HEK293 (cell line): ENCODE measurements at regions not wholly inside any gene's neighbourhood (a gene's known extent, or its start where the extent isn't known, plus 50 kb on each side); places are given as distances from the start of the nearest gene placed in this dataset.

Experiments
- CTCF ChIP-seq: fragments of 450-650 bp; formaldehyde crosslinking; IDR thresholded peaks from 2 replicates; pipeline ENCODE4 v1.5.1; 2016; ENCODE audit warnings: missing biosample characterization, missing genetic modification characterization
- HOXC10 ChIP-seq: sonication (generic); formaldehyde crosslinking; IDR thresholded peaks from 2 replicates; pipeline ENCODE4 v1.8.1; 2023; ENCODE audit warnings: mild to moderate bottlenecking, missing genetic modification reagents
- PATZ1 ChIP-seq: fragments of 450-650 bp; formaldehyde crosslinking; IDR thresholded peaks from 2 replicates; pipeline ENCODE4 v1.5.1; 2016; ENCODE audit warnings: missing biosample characterization, missing genetic modification characterization
- SP2 ChIP-seq: fragments of 450-650 bp; formaldehyde crosslinking; IDR thresholded peaks from 2 replicates; pipeline ENCODE4 v1.5.1; 2016; ENCODE audit warnings: missing biosample characterization, missing genetic modification characterization
- ZNF354C ChIP-seq: fragments of 450-650 bp; formaldehyde crosslinking; IDR thresholded peaks from 2 replicates; pipeline ENCODE4 v1.5.1; 2016; ENCODE audit warnings: missing biosample characterization, missing genetic modification characterization, low read depth, borderline replicate concordance
- ZNF404 ChIP-seq: fragments of 450-650 bp; formaldehyde crosslinking; IDR thresholded peaks from 2 replicates; pipeline ENCODE4 v1.5.1; 2017; ENCODE audit warnings: missing biosample characterization, missing genetic modification characterization
- ZNF76 ChIP-seq: fragments of 450-650 bp; formaldehyde crosslinking; IDR thresholded peaks from 2 replicates; pipeline ENCODE4; 2016; ENCODE audit warnings: low read depth, missing biosample characterization, missing genetic modification characterization, borderline replicate concordance

DNA sequence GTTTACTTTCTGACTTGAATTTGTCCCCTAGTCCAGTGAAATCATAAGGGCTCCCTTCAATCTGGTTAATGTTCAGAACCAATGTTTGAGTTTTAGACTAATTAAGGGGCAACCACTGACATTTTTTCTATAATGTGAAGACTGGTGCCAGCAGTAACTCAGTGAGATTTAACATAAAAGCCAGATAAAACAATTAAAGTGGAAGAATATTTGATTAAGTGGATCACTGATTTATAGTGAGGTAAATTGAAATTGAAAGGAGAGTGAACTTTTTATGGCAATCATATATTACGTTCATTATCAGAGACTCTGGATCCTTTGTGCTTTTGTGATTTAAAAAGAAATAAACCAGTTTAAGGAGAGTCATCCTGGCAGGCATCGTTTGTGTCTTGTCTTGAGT is 246.8 kb downstream of the GATA3 start:
- no peak for TF ChIP-seq ZNF404
- TF ChIP-seq HOXC10, result no peak
- TF ChIP-seq CTCF (tag by site-specific recombination), result no peak
- TF ChIP-seq PATZ1, result no peak
- no peak for TF ChIP-seq SP2
- no peak for TF ChIP-seq ZNF354C (tag by site-specific recombination)
- TF ChIP-seq ZNF76 (tag by site-specific recombination), result no peak
